KMS-11 (cell line): ENCODE measurements at regions not wholly inside any gene's neighbourhood (a gene's known extent, or its start where the extent isn't known, plus 50 kb on each side); places are given as distances from the start of the nearest gene placed in this dataset.

Experiments used
- H2AFZ ChIP-seq: fragments of 200-600 bp; sonication (generic); 2 replicates; pipeline ENCODE4 v1.6.1; 2016; ENCODE audit warnings: antibody characterized with exemption, mixed run types, low read depth
- H3K27ac ChIP-seq: fragments of 200-600 bp; sonication (generic); 2 replicates; pipeline ENCODE4 v1.6.1; 2016; ENCODE audit warnings: mild to moderate bottlenecking, mixed run types
- H3K27me3 ChIP-seq: fragments of 200-600 bp; sonication (generic); 2 replicates; pipeline ENCODE4 v1.6.1; 2017; ENCODE audit warnings: mild to moderate bottlenecking, low read depth, mixed run types, moderate library complexity; ENCODE audit not compliant: insufficient read depth
- H3K36me3 ChIP-seq: fragments of 200-600 bp; sonication (generic); 2 replicates; pipeline ENCODE4 v1.6.1; 2017; ENCODE audit warnings: mild to moderate bottlenecking, mixed run types; ENCODE audit not compliant: insufficient read depth
- H3K4me1 ChIP-seq: fragments of 200-600 bp; sonication (generic); 2 replicates; pipeline ENCODE4 v1.6.1; 2016; ENCODE audit warnings: mild to moderate bottlenecking, low read depth, mixed run types; ENCODE audit not compliant: poor library complexity, severe bottlenecking
- H3K4me2 ChIP-seq: fragments of 200-600 bp; sonication (generic); 2 replicates; pipeline ENCODE4 v1.7.0; 2016; ENCODE audit warnings: mild to moderate bottlenecking, mixed run types
- H3K4me3 ChIP-seq: fragments of 200-600 bp; sonication (generic); IDR thresholded peaks from 2 replicates; pipeline ENCODE4 v1.6.1; 2017; ENCODE audit warnings: low read depth, low read length, mixed read lengths; ENCODE audit not compliant: insufficient read depth
- H3K79me2 ChIP-seq: fragments of 200-600 bp; sonication (generic); 2 replicates; pipeline ENCODE4 v1.6.1; 2016; ENCODE audit warnings: low read depth, mixed run types; ENCODE audit not compliant: insufficient read depth
- H3K9ac ChIP-seq: fragments of 200-600 bp; sonication (generic); 2 replicates; pipeline ENCODE4 v1.6.1; 2016; ENCODE audit warnings: mild to moderate bottlenecking, mixed run types
- H4K20me1 ChIP-seq: fragments of 200-600 bp; sonication (generic); 2 replicates; pipeline ENCODE4 v1.6.1; 2016; ENCODE audit warnings: mild to moderate bottlenecking, mixed run types; ENCODE audit not compliant: insufficient read depth
- CTCF ChIP-seq: fragments of 200-600 bp; sonication (generic); conservative IDR thresholded peaks from 2 replicates; pipeline ENCODE4 v1.6.1; 2017; ENCODE audit warnings: low read depth, mild to moderate bottlenecking, antibody characterized with exemption, low read length, moderate library complexity, mixed read lengths

- Histone ChIP-seq H3K27ac (no peak overlapping the region), H3K27me3 (no peaks in the 10 kb centered on the region), H3K4me1 (no peaks in the 10 kb centered on the region), H3K36me3 (no peaks in the 10 kb centered on the region), H3K9ac (no peak overlapping the region), H2AFZ (no peak overlapping the region), H3K4me3 (no peak overlapping the region), H3K4me2 (no peak overlapping the region), H3K79me2 (no peaks in the 10 kb centered on the region), H4K20me1 (no peaks in the 10 kb centered on the region)
- no peak for TF ChIP-seq CTCF
Observed at GRCh38 chr10:3941676-3942075, 156.7 kb upstream of the KLF6 start.

- no peak overlapping the region for H3K27ac ChIP-seq
- H3K4me2 ChIP-seq, result no peak overlapping the region
- H3K79me2 ChIP-seq, result no peaks in the 10 kb centered on the region
- H4K20me1 ChIP-seq, result no peaks in the 10 kb centered on the region
- no peaks in the 10 kb centered on the region for H3K27me3 ChIP-seq
- no peak overlapping the region for H2AFZ ChIP-seq
- H3K4me1 ChIP-seq, result peaks cover 6% of the 10 kb centered on the region
- no peak overlapping the region for H3K4me3 ChIP-seq
- H3K36me3 ChIP-seq, result no peaks in the 10 kb centered on the region
- no peak overlapping the region for H3K9ac ChIP-seq
- TF ChIP-seq CTCF, result no peak
Observed at GRCh38 chr10:3936422-3937040, 151.5 kb upstream of the KLF6 start.

GRCh38 chr10:3935933-3936359 is 150.9 kb upstream of the KLF6 start:
- no peaks in the 10 kb centered on the region for H3K36me3 ChIP-seq
- no peaks in the 10 kb centered on the region for H3K27me3 ChIP-seq
- no peak overlapping the region for H3K9ac ChIP-seq
- no peaks in the 10 kb centered on the region for H4K20me1 ChIP-seq
- peaks cover 6% of the 10 kb centered on the region for H3K4me1 ChIP-seq
- H2AFZ ChIP-seq, result no peak overlapping the region
- no peak for TF ChIP-seq CTCF
- no peaks in the 10 kb centered on the region for H3K79me2 ChIP-seq
- H3K4me3 ChIP-seq, result no peak overlapping the region
- H3K27ac ChIP-seq, result no peak overlapping the region
- no peak overlapping the region for H3K4me2 ChIP-seq

- no peak overlapping the region for H2AFZ ChIP-seq
- H3K27ac ChIP-seq, result no peak overlapping the region
- H3K9ac ChIP-seq, result no peak overlapping the region
- H3K79me2 ChIP-seq, result no peaks in the 10 kb centered on the region
- H3K4me1 ChIP-seq, result peaks cover 6% of the 10 kb centered on the region
- H3K27me3 ChIP-seq, result no peaks in the 10 kb centered on the region
- no peak overlapping the region for H3K4me3 ChIP-seq
- no peaks in the 10 kb centered on the region for H4K20me1 ChIP-seq
- no peak overlapping the region for H3K4me2 ChIP-seq
- TF ChIP-seq CTCF, result no peak
- no peaks in the 10 kb centered on the region for H3K36me3 ChIP-seq
Observed at GRCh38 chr10:3935141-3935540, 150.1 kb upstream of the KLF6 start.
